IMR-90 (cell line): ENCODE measurements at regions not wholly inside any gene's neighbourhood (a gene's known extent, or its start where the extent isn't known, plus 50 kb on each side); places are given as distances from the start of the nearest gene placed in this dataset.

ENCODE experiments used
- BHLHE40 ChIP-seq: fragments of 150-350 bp; IDR thresholded peaks from 2 replicates; pipeline ENCODE4 v1.6.1; 2016; ENCODE audit warnings: mild to moderate bottlenecking, low read depth, low read length
- CHD1 ChIP-seq: IDR thresholded peaks from 2 replicates; pipeline ENCODE4 v1.6.1; 2012; ENCODE audit warnings: low read depth, low read length, improper control_type of control experiment
- FOS ChIP-seq: fragments of 150-350 bp; IDR thresholded peaks from 2 replicates; pipeline ENCODE4 v1.6.1; 2016; ENCODE audit warnings: low read depth, low read length
- MAFK ChIP-seq: IDR thresholded peaks from 2 replicates; pipeline ENCODE4 v1.6.1; 2012; ENCODE audit warnings: low read depth, low read length, improper control_type of control experiment
- MAZ ChIP-seq: IDR thresholded peaks from 2 replicates; pipeline ENCODE4 v1.6.1; 2012; ENCODE audit warnings: low read depth, mild to moderate bottlenecking, low read length, improper control_type of control experiment, moderate library complexity, borderline replicate concordance
- MXI1 ChIP-seq: IDR thresholded peaks from 2 replicates; pipeline ENCODE4 v1.6.1; 2012; ENCODE audit warnings: low read depth, mild to moderate bottlenecking, low read length, moderate library complexity, borderline replicate concordance
- POLR2A ChIP-seq: IDR thresholded peaks from 2 replicates; pipeline ENCODE4 v1.6.1; 2012; ENCODE audit warnings: mild to moderate bottlenecking, low read depth, low read length
- RAD21 ChIP-seq: IDR thresholded peaks from 2 replicates; pipeline ENCODE4 v1.6.1; 2012; ENCODE audit warnings: low read length, improper control_type of control experiment
- SMC3 ChIP-seq: fragments of 150-350 bp; IDR thresholded peaks from 2 replicates; pipeline ENCODE4 v1.6.1; 2016; ENCODE audit warnings: low read depth, mild to moderate bottlenecking, antibody characterized with exemption, low read length, moderate library complexity
- TF ChIP-seq, protein P1 (sequence below): conservative IDR thresholded peaks from 2 replicates; pipeline ENCODE4 v1.5.1; 2012; ENCODE audit warnings: mild to moderate bottlenecking, low read depth, low read length, improper control_type of control experiment
- TF ChIP-seq, protein P2 (sequence below): fragments of 150-350 bp; IDR thresholded peaks from 2 replicates; pipeline ENCODE4 v1.6.1; 2017; ENCODE audit warnings: mild to moderate bottlenecking, antibody characterized with exemption, low read length, low read depth
- TF ChIP-seq, protein P3 (sequence below): fragments of 150-350 bp; IDR thresholded peaks from 2 replicates; pipeline ENCODE4 v1.6.1; 2016; ENCODE audit warnings: low read depth, mild to moderate bottlenecking, low read length, moderate library complexity, borderline replicate concordance

DNA sequence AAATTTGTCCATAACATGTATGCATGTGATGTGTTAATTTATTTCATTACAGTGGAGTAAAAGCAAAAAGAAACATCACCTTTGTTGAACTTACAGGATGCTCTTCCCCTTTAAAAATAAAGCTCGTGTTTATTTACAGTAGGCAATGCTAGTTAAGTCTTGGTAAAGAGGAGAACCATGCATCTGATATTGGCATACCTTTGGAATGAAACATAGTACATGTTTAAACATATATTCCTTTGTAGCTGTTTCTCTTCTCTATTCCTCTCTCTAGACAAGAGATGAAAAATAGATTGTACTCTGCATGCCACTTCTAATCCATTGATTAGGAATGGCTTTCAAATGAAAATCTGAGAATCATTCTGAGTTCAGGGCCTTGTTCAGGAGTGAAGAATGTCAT, 374.9 kb upstream of the CNTN4 start:
- TF ChIP-seq, protein P1, sequence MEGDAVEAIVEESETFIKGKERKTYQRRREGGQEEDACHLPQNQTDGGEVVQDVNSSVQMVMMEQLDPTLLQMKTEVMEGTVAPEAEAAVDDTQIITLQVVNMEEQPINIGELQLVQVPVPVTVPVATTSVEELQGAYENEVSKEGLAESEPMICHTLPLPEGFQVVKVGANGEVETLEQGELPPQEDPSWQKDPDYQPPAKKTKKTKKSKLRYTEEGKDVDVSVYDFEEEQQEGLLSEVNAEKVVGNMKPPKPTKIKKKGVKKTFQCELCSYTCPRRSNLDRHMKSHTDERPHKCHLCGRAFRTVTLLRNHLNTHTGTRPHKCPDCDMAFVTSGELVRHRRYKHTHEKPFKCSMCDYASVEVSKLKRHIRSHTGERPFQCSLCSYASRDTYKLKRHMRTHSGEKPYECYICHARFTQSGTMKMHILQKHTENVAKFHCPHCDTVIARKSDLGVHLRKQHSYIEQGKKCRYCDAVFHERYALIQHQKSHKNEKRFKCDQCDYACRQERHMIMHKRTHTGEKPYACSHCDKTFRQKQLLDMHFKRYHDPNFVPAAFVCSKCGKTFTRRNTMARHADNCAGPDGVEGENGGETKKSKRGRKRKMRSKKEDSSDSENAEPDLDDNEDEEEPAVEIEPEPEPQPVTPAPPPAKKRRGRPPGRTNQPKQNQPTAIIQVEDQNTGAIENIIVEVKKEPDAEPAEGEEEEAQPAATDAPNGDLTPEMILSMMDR = no peak
- TF ChIP-seq CHD1 (no peak), POLR2A (no peak), BHLHE40 (no peak), MXI1 (no peak), MAZ (no peak), RAD21 (no peak), SMC3 (no peak), FOS (no peak), MAFK (no peak)
- TF ChIP-seq, protein P2, sequence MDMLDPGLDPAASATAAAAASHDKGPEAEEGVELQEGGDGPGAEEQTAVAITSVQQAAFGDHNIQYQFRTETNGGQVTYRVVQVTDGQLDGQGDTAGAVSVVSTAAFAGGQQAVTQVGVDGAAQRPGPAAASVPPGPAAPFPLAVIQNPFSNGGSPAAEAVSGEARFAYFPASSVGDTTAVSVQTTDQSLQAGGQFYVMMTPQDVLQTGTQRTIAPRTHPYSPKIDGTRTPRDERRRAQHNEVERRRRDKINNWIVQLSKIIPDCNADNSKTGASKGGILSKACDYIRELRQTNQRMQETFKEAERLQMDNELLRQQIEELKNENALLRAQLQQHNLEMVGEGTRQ = no peak
- TF ChIP-seq, protein P3, sequence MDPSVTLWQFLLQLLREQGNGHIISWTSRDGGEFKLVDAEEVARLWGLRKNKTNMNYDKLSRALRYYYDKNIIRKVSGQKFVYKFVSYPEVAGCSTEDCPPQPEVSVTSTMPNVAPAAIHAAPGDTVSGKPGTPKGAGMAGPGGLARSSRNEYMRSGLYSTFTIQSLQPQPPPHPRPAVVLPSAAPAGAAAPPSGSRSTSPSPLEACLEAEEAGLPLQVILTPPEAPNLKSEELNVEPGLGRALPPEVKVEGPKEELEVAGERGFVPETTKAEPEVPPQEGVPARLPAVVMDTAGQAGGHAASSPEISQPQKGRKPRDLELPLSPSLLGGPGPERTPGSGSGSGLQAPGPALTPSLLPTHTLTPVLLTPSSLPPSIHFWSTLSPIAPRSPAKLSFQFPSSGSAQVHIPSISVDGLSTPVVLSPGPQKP = no peak
